HG02840 (cell line): ENCODE measurements at regions not wholly inside any gene's neighbourhood (a gene's known extent, or its start where the extent isn't known, plus 50 kb on each side); places are given as distances from the start of the nearest gene placed in this dataset.
"Not testable (repeated sequence)": the region's sequence is repeated elsewhere in the genome, so short reads cannot be mapped to it uniquely, and the experiment has no call there.

Experiments
- ATAC-seq: cut with Tn5 transposase; IDR thresholded peaks from one replicate; pipeline ENCODE4 v1.9.1; 2021; ENCODE audit warnings: mild to moderate bottlenecking, moderate library complexity, moderate number of reproducible peaks; ENCODE audit not compliant: unreplicated experiment, low FRiP score

DNA sequence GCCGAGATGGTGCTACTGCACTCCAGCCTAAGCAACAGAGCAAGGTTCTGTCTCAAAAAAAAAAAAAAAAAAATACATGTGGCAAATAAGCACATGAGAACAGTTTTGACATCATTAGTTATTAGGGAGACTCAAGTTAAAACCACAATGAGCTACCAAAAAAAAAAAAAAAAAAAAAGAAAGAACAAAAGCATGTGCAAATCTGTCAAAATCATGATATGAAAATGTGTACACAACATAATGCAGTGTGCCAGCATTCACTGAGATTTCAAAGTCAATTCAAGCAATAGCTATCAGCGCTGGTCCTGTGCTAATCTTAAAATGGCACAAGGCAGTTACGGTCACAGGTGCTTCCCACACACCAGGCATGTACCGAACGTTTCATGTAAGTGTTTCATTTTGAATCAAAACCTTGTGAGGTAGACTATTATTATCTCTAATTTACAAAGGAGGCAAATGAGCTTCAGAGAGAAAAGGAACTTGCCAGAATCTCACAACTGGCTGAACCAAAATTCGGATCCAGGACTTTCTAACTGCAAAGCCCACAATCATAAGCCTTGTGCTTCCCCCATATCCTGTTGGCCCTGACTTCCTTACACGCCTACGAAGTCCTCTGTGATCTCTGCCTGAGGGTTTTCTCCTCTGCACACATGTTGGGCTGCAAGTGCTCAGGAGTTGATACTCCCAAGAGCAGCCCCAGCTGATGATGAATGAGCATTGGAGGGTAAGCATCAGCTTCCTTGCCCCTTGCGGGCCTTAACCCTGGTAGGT, 200.1 kb upstream of the PROK2 start:
- ATAC-seq: peak; percentile 95

DNA sequence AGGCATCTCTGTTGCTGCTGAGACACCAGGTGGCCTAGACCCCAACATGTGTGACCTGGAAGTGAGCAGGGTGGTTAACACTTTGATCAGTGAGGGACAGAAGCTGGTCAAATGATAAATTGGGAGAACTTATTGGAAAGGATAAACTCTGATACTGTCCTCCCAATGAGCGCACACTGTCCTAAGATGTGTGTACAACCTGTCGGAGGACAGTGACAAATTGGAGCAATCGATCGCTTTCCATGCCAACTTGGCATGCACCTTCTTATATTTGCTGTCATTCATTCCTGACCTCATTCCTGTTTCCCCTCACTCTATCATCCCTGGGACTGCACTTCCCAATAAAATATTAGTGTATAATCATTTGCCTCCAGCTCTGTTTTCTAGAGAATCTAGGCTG, 198.7 kb upstream of the PROK2 start:
- ATAC-seq: no peak

DNA sequence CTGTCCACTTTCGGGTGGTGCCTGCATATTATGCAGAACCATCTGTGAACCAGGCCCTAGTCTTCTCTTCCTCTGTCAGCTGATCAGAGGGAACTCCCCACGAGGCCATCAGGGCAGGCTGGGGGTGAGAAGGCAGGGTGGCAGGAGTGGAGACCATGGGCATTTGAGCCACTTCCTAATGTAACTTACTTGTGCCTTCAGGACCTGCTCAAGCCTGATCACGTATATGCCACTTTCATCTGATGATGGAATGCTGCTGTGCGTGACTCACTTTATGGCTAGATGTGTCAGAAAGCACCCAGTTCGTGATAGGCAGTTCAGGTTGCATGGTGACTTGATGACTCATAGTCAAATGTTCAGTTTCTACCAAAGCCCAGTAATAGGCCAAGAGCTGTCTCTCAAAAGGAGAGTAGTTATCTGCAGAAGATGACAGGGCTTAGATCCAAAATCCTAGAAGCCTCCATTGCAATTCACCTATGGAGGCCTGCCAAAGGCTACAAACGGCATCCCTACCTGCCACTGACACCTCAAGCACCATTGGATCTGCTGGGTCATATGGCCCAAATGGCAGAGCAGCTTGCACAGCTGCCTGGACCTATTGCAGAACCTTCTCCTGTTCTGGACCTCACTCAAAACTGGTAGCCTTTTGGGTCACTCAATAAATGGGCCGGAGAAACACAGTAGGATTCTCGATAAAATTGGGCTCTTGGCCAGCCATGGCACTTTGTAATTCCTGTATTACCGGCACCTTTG, 197.7 kb upstream of the PROK2 start:
- not testable (repeated sequence) for ATAC-seq

DNA sequence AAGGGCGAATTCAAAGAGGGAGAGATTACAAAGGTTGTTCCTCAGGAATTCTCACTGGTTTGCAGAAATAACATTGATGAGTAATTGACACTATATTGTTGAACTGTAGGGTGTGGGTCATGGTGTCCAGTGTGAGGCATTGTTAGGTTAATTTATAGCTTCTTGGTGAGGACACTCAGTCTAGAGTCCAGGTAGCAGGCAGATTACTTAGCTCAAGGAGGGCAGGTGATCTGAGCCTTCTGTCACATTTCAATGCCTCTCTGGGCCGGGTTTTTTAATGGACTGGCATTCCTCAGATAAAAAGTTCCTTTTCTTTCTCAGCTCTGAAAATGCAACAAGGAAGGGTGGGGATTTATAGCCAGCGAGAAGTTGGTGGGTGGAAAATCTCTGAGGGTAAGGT, 194.2 kb upstream of the PROK2 start:
- no peak for ATAC-seq

DNA sequence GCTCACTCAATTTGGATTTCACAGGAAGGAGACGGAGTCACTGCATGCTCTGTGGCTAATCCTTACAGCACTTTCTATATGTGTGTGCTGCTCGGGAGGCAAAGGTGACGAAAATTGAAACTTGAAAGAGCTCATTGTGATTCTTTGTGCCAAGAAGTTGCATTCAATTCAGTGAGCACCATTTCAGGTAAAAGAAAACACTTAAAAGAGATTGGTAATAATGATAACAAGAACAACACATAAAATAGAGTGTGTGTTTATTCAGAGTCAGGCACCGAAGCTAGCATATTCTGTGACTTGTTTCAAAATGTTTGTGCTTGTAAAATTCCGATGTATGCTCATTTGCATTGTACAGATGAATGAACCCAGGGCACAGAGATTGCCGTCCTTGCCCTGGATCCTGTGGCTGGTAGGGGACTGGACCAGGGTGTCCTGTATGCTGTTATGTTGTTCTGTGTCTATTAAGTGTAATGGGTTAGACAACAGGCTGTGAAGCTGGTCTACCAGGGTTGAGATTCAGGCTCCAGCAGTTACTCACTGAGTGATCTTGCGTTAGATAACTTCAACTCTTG, 193.3 kb upstream of the PROK2 start:
- ATAC-seq: peak; percentile 86

DNA sequence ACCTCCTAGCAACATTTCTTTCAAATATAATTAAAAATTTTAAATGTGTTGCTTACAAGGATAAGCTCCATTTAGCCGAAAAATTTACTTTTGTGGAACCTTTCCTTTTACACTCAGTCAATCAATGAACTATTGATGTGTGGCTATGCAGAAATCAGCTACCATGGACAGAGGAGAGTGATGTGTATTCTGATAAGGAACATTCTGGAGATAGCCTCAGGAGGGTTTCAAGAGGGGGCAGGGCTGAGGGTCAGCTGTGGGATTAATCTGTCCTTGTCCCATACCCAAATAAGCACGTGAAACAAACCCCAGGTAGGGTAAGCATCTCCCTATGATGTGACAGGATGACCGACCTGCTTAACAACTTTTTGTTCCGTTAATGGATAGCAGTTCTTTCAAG, 192.6 kb upstream of the PROK2 start:
- ATAC-seq: no peak

DNA sequence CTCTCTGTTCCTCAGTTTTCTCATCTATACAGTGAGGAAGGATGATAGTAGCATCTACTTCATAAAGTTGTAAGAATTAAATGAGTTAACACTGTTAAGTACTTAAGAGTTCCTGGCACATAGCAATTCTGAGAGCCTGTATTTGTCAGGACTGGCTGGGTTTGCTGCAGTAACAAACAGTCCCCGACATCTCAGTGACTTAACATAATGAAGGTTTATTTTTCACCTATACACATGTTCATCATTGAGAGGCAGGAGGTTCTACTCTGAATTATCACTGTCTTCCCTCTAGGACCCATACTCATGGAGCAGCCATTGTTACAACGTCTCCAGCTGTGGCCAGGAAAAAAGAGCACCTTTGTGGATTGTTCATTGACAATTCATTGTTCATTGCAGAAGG, 190.6 kb upstream of the PROK2 start:
- ATAC-seq: no peak

DNA sequence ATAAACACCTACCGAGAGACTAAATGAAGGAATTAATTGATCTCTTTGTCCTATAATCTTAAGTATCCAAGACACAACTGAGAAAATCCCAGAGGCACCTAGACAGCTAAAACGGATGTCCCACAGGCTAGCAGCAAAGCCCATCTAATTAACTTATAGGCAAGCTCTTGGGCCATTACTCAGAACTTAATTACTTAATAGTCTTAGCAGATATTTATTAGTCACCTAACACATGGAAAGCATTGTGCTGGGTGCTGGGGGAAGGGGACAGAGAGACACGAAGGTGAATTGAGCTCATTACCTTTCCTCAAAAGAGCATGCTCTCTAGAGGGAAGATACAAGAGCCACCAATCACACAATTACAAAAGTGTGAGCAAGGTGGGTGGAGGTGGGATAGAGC, 189.8 kb upstream of the PROK2 start:
- no peak for ATAC-seq

DNA sequence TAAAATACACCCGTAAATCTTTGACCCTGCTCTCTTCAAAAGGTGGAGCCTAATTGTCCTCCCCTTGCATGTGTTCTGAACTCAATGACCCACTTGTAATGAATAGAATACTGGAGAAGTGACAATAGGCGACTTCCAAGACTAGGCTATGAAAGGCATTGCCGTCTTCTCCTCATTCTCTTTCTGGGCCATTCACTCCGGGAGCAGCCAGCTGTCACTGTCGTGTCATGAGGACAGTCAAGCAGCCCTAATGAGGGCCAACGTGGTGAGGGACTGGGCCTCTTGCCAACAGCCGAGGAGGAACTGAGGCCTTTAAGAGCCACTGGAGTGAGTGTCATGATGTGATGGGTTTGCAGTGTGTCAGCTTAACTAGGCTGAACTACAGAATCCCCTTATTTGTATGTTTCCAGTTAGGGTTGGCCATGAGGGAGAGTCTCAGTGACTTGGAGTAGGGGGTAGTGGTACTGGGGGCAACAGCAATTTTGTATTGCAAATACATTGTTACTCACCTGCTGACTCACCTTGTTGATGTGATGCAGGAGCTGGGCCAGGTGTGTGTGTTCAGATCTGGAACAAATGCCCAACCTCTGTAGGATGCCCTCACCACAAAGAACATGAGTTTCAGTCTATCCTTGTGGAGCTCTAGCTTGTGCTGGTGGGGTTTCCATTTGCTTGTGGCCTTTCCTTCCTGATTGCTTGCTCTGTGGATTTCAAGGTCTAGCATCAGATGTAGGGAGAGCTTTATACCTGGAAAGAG, 188.5 kb upstream of the PROK2 start:
- no peak for ATAC-seq

DNA sequence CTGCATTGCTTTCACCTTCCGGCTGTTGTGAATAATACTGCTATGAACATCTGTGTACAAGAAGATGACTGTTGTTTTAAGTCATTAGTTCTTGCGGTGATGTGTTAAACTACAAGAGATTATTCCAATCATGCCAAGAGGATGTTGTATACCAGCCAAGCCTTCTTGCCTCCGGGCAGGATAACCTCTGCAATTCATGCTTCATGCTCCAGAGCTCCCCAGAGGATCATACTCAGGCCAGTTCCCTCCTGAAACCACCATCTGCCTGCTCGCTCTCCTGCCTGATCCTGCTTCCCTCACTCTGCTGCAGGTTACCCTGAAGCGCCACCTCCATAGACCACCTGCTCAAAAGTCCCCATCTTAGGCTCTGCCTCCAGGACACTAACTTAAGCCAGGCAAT, 187.1 kb upstream of the PROK2 start:
- ATAC-seq: no peak

DNA sequence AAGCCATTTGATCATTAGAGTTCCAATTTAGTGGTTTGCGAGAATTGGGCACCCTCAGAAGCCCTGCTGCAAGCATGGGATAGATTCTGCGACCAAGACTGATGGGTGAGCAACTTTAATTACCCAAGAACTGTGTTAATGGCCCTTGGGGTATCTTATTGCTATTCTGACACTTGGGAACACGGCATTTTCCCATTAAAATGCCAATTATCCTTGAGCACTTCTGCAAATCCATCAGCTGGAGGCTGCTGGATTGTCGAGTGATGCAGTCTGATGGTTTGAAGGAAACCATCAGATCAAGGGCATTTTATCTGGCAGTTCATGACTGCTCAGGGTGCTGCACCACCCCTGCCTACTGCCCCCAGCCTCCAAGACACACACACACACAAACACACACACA, 183.6 kb upstream of the PROK2 start:
- no peak for ATAC-seq

DNA sequence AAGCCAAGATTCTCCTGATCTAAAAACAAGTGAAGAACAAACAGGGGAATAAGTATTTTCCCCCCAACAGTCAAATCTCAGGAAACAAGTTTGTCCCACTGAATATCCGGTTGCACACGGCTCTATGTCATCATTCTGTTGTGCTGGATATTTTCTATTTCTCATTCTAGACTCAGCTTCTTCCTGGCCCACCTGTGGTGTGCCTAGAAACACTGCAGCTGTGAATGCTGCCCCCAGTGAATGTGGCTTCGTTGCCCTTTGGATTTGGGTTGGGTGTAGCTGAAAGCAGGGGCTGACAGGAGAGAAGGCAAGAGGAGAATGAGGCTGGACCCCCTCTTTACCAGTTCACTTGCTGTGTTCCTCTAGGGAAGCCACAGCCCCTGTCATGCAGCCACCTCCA, 181.2 kb upstream of the PROK2 start:
- no peak for ATAC-seq

DNA sequence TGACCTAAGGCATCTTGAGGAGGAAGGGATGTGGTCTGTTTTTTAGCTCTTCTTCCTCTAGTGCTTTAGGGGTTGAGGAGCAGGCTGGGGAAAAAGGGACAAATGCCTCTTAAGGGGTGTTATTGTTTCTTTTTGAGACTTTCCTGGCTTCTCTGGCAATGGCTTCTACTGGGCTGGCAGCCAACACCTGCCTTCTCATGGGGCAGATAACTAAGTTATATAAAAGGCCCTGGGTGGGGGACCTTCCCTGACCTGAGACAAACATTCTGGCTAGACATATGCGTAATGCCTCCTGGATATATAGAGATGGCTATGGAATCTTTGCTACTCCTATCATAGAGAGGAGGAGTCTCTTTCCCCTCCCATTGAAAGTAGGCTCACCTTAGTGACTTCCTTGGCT, 179.2 kb upstream of the PROK2 start:
- no peak for ATAC-seq

DNA sequence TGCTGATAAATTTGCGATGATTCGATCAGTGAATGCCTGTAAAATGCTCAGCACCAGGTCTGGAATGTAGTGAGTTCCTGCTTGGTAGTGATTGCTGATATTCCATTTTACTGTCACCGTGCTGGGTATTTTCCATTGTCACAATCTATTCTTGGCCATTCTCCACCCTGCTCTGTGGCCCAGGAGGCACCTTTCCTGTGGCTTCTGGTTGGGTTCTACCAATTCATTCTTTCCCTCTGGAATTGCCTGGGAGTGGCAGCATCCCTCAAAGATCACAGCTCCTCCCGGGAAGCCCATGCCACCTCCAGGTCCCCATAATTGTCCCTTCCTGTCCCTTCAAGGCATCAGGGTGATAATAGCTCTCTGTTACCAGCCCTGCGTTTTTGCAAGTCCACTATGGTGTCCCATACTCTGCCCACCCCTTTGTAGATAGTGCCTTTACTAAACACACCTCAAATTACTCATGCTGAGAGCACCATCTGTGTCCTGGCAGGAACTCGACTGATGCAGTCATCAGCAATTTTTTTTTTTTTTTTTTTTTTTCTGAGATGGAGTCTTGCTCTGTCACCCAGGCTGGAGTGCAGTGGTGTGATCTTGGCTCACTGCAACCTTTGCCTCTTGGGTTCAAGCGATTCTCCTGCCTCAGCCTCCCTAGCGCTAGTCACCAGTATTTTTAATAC, 177.8 kb upstream of the PROK2 start:
- no peak for ATAC-seq

DNA sequence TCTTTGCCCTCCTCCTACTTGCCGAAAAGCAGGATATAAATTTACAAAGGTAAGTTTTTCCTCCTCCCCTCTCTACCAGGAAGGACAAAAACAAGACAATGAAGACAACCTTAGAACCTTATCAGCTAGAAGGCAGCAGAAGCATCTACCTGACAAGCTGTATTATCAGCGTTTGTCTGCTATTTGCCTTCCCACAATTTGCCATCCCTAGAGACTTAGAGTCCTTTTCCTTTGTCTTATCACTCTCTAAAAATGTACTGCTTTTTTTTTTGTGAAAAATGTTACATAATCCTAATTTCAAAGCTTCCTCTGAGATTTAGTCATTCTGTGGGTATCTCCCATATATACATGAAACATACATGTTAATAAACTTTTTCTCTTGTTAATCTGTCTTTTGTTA, 176.9 kb upstream of the PROK2 start:
- no peak for ATAC-seq

DNA sequence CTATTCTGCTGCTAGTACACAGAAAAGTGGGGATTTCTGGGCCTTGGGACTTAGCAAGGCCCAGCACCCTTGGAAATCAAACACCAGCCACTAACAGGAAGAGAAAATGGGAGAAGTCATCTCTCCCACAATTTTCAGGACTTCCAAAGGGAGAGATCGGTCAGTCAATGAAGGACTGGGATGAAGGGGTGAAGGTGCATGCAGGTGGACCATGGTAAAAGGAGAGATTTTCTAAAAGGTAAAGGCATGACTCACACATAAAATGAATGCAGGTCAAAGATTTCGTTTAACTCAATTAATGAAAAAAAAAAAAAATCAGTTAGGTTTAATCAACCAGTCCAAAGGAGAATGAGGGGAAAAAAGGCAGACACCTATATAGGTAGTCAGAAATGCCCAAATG, 176.4 kb upstream of the PROK2 start:
- ATAC-seq: no peak

DNA sequence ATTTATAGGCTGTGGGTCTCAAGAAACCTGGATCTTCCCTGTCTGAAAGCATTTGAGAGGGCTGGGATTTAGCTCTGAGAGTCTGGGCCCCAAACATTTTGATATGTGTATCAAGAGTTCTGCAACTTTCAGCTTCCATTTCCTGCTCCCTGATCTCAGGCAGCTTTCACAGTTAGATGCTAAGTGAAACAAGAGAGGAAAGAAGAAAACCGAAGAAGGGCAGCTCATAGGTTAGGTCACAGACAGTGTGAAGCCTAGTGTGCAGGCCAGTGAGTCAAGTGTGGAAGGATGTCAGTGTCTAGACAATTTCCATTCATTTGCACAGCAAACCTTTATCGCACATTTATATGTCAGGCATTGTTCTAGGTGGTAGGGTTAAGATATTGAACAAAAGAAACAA, 173.6 kb upstream of the PROK2 start:
- ATAC-seq: no peak

DNA sequence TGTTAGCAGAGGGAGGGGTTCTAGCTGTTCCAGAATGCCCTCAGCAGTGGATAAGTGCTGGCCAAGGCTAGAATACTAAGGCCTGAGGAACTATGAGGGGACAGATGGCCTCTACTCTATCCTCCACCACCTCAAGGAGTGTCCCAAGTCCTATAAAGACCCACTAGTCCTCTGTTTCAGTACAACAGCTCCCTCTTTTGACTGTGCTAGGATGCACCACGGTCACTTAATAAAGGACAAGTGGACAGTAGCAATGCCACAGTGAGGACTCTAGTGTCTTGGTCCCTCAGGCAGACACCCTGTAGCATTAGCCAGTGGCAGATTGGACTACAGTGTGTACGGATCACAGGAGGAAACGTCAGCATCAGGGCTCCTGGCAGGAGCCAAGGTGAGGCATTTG, 171.8 kb upstream of the PROK2 start:
- no peak for ATAC-seq

DNA sequence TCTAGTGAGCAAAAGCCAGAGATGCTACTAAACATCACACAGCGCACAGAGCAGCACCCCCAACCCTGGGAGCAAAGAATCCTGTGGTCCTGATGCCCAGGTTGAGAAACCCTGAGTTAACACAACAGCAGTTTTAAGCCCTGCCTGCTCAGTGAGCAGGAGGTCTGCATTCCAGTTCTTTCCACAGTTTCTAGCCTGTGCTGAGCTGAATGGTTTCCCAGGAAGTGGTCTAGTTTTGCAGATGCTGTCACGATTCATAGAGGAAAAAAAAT, 171.1 kb upstream of the PROK2 start:
- ATAC-seq: no peak

DNA sequence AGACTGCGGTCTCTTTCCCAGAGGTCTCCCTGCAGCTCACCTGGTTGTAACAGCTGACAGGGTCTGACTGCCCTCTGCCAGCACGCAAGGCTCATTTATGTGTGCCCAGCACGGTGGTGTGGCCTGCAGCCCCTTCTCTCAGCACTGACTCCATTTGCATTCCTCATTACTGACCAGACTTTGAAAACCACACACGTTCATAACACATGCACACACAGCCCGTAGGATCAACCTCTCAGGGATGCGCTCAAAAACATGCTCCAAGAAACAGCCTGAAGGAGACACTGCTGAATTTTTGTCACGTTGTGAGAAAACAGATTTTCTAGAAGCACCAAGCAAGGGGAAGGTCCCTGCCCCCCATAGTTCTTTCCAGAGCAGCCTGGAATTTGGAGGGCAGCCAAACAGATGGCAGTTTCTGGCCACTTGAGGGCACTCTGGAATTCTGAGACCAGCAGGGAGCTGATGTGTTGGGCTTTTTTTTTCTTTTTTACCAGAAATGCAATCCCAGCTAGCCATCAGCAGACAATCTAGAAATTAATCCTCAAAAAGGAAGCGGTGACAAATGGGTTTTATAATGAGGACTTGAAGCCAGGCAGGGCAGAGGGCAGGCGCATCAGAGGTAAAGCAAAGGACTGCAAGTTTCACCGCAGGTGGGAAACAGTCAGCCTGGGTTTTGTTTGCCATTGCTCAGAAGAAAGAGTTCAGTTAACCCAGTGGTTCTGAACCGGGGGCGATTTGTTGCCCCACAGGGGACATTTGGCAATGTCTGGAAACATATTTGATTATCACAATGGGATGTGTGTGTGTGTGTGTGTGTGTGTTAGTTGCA, 170.5 kb upstream of the PROK2 start:
- no peak for ATAC-seq
